MM.1S (cell line): ENCODE measurements at regions not wholly inside any gene's neighbourhood (a gene's known extent, or its start where the extent isn't known, plus 50 kb on each side); places are given as distances from the start of the nearest gene placed in this dataset.

Experiments used
- EZH2 ChIP-seq: fragments of 300-600 bp; sonication (generic); optimal IDR thresholded peaks from 2 replicates; pipeline ENCODE3; 2017; ENCODE audit warnings: low read depth, mild to moderate bottlenecking, antibody characterized with exemption, low read length, mixed read lengths
- EZH2phosphoT487 ChIP-seq: fragments of 300-600 bp; sonication (generic); IDR thresholded peaks from 2 replicates; pipeline ENCODE4 v1.6.1; 2018; ENCODE audit warnings: antibody characterized with exemption, low read length
- TF ChIP-seq, protein P1 (sequence below): fragments of 300-600 bp; sonication (generic); IDR thresholded peaks from 2 replicates; pipeline ENCODE4 v1.5.1; 2016; ENCODE audit warnings: antibody characterized with exemption, low read length, mixed read lengths

DNA sequence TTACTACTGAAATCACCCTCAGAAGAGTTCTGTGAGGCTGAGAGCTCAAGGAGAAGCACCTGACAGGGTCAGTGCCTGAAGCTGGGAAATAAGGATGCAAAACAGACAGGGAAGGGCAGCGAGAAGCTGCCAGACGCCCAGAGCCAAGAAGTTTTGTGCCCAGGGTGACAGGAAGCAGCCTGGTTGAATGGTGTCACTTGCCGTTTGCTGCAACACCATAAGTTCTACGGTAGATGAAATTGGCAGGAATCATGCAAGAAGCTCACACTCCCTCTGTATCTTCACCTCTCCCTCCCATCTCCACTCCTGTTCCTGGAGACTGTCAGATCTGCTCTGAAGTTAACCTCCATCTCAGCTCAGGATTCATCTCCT is 117.0 kb upstream of the SLC14A2 start:
- TF ChIP-seq, protein P1, sequence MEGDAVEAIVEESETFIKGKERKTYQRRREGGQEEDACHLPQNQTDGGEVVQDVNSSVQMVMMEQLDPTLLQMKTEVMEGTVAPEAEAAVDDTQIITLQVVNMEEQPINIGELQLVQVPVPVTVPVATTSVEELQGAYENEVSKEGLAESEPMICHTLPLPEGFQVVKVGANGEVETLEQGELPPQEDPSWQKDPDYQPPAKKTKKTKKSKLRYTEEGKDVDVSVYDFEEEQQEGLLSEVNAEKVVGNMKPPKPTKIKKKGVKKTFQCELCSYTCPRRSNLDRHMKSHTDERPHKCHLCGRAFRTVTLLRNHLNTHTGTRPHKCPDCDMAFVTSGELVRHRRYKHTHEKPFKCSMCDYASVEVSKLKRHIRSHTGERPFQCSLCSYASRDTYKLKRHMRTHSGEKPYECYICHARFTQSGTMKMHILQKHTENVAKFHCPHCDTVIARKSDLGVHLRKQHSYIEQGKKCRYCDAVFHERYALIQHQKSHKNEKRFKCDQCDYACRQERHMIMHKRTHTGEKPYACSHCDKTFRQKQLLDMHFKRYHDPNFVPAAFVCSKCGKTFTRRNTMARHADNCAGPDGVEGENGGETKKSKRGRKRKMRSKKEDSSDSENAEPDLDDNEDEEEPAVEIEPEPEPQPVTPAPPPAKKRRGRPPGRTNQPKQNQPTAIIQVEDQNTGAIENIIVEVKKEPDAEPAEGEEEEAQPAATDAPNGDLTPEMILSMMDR = no peak
- TF ChIP-seq EZH2 = no peak
- TF ChIP-seq EZH2phosphoT487 = no peak
